GM19023 (cell line): ENCODE measurements at regions not wholly inside any gene's neighbourhood (a gene's known extent, or its start where the extent isn't known, plus 50 kb on each side); places are given as distances from the start of the nearest gene placed in this dataset.
"Not testable (repeated sequence)": the region's sequence is repeated elsewhere in the genome, so short reads cannot be mapped to it uniquely, and the experiment has no call there.

Experiments used
- ATAC-seq: cut with Tn5 transposase; IDR thresholded peaks from one replicate; pipeline ENCODE4 v1.9.1; 2021; ENCODE audit warnings: mild to moderate bottlenecking, moderate library complexity; ENCODE audit not compliant: unreplicated experiment

DNA sequence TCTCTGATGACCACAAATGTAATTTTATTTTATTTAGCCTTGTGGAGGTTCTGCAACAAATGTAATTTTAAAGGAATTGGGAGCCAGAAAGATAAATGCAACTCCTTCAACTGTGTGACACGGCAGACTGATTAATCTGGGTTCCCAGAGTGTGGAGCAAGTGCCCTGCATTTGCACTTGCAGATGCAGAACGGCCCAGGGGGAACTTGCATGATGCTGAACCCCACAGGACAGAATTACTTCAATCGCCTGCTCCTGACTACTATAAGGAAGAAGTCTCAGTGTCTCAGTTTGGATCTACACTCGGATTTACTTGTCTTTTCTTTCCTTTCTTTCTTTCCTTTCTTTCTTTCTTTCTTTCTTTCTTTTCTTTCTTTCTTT, 107.2 kb upstream of the ACBD5 start:
- not testable (repeated sequence) for ATAC-seq

DNA sequence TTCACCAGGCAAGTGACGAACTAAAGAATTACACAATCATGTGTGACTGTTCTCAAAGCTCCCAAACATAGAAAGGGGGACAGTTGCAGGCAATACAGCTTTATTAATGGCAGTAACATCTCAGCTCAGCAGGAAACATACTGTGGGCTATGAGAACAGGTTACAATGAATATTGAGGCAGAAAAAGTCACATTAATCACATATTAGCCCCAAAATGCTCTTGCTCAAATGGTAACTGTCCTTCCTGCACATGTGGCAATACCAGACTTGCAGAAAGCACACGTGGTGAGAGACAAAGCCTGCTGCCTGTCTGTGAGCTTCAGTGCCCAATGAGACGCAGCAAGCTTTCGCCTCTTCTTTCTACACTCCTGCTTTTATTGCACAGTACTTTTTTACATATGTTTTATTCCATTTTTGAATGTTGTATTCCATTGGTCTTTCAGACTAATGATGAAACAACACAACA, 104.9 kb upstream of the ACBD5 start:
- ATAC-seq: peak; percentile 51

DNA sequence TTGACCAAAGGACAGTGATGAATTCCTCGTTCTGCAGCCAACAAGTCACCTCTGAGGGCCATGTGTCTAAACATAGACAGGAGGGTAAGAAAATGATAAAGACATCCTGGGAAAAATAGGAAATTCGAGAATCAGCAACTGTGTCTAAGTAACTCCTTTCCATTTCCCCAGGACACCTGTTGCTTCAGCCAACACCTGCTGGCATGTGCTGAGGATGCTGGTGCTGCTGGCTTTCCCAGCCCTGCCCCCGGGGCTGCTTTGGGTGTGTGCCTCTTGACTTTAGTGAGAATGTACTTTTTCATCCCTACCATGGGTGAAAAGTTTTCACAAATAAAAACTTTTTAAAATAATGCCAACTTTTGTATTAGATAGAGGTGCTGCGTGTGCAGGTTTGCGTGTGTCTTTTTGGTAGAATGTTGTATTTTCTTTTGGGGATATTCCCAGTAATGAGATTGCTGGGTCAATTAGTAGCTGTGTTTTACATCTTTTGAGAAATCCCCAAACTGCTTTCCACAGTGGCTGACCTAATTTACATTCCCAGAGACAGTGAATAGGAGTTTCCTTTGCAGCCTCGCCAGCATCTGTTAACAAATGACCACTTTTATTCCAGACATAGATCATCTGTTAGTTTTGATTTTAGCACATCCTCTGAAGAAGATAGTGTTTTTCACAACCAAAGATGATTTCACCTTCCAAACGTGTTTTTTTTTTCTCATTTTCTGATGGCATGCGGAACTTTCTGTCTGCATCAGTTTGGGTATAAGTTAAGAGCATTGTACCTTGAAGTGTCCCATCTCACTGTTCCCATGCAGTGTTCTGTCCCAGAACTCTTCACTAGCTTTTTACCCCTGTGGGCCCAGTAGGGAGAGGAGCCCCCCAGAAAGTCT, 104.2 kb upstream of the ACBD5 start:
- peak; percentile 53 for ATAC-seq

DNA sequence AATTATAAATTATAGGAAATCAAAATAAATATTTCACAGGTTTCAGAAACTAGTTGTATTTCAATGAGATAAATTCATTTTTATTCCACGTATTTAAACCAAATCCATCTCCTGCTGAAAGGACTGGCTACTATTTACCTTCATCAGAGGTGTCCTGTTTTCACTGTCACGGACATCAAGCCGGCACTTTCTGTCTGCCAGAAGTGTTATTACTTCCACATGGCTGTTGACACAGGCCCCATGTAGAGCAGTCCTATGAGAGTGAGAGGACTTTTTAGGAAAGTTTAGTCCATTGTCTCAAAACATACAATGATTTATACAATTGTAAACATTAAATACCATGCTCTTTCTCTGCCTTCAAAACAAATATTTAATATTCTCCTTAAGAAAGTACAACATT, 100.4 kb upstream of the ACBD5 start:
- ATAC-seq: no peak

DNA sequence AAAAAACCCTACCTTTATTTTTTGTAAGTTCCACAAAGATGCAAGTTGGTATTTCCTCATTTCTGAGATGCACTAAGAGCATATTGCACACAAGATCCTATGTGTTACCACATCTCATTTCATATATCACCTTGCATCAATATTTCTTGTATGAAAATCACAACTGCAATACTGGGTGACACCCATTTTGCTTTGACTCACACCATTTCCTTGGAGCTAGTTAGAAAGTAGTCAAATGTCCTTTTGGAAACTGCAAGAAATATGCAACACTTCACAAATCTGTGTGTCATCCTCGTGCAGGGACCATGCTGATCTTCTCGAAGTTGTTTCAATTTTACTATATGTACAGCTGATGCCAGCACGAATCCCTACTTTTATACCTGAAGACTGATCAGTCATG, 94.6 kb upstream of the ACBD5 start:
- ATAC-seq: not testable (repeated sequence)

DNA sequence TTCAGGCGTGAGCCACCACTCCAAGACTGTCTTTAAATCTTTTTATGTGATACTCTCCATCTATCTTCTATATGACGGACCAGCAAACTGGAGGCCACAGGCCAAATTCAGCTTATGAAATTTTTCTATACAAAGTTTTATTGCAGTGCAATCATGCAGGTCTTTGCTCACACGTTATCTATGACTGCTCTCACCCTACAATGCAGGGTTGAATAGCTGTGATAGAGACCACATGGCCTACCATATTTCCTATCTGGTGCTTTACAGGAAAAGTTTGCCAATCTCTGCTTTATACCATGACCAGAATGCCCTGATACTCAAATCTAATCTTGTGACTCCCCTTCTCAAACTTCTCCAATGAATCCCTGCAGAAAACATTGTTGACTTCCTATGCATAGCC, 89.5 kb upstream of the ACBD5 start:
- no peak for ATAC-seq

DNA sequence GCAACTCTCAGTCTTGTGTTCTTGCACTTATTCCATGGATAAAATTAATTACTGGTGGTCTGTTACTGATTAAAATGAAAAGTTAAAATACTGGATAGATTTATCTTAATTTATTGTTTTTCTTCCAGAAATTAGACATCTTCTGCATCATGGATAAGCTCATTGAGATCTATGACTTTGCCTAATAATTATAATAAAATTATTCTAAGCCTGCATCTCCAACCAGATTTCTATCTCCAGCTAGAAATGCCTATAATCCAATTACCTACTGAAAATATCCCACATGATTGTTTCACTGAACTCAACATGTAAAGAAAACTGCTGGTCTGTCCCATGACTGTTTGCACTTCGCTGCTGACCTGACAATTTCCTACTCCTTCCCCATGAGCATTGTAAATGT, 88.3 kb upstream of the ACBD5 start:
- ATAC-seq: no peak

DNA sequence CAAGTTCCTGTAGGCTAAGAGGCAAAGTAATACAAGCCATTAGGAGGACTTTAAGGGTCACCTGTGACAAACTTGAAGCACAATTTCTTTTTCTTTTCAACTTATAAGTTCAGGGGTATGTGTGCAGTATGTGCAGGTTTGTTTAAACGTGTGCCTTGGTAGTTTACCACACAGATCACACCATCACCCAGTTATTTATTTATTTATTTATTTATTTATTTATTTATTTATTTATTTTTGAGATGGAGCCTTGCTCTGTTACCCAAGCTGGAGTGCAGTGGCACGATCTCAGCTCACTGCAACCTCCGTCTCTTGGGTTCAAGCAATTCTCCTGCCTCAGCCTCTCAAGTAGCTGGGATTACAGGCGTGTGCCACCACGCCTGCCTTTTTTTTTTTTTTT, 86.2 kb upstream of the ACBD5 start:
- not testable (repeated sequence) for ATAC-seq

DNA sequence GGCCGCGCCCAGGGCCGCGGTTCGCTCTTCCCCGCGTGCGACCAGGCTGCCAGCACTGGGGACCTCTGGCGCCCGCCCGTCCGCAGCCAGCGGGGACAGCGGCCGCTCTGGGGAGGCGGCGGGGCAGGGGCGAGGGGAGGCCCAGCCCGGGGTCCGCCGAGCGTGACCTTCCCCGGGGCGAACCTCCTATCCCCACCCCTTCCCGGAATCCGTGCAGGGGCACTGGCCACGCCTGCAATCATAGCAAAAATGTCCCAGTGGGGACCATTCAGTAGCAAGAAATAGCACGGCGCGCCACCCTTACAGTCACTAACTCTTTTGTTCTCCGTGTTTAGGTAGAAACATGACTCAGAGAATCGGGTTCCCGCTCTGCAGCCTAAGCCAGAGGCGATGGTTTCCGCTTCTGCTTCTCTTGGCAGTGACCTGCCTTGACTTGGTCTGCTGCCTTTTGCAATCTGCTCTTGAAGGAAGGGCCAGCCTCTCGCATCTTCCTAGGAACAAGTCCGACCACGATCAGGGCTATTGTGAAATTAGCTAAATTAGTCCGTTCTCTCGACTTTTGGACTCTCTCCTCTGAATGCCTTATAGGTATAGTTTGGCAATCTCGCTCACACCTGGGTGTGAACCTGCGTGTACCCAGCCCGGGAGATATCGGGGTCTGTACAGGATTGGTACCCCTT, 79.3 kb upstream of the ACBD5 start:
- peak; percentile 76 for ATAC-seq

DNA sequence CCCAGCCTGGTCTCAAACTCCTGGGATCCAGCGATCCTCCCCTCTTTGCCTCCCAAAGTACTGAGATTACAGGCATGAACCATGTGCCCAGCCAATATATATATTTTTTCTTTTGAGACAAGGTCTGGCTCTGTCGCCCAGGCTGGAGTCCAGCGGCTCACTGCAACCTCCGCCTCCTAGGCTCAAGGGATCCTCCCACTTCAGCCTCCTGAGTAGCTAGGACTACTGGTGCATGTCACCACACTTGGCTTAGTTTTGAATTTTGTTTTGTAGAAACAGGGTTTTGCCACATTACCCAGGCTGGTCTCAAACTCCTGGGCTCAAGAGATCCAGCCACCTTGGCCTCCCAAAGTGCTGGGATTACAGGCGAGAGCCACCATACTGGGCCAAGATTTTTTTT, 78.5 kb upstream of the ACBD5 start:
- ATAC-seq: not testable (repeated sequence)

DNA sequence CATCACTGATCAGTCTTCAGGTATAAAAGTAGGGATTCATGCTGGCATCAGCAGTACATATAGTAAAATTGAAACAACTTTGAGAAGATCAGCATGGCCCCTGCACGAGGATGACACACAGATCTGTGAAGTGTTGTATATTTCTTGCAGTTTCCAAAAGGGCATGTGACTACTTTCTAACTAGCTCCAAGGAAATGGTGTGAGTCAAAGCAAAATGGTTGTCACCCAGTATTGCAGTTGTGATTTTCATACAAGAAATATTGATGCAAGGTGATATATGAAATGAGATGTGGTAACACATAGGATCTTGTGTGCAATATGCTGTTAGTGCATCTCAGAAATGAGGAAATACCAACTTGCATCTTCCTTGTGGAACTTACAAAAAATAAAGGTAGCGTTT, 74.5 kb upstream of the ACBD5 start:
- not testable (repeated sequence) for ATAC-seq

DNA sequence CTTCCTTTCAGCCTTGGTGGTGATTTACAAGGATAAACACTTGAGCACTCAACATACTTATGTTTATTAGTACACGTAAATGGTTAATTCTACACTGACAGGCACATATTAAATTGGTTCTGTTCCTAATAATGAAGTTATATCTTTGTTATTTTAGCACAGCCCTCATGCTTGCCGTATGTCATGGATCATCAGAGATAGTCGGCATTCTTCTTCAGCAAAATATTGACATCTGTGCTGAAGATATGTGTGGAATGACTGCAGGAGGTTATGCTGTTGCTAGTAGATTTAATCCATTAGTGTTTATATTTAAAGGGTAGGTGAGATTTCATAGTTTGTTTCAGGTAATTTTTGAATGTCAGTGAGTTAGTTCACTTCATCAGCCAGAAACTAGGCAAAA, 73.0 kb upstream of the ACBD5 start:
- ATAC-seq: not testable (repeated sequence)

DNA sequence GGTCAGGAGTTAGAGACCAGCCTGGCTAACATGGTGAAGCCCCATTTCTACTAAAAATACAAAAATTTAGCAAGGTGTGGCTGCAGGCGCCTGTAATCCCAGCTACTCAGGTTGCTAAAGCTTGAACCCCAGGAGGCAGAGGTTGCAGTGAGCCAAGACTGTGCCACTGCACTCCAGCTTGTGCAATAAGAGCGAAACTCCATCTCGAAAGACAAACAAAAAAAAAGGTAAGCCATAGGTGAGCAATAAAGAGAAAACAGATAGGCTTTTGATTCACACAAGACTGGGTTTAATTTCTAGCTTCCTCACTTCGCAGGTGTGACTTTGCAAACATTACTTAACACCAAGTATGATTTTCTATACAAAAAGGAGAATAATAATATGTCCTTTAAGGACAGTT, 72.3 kb upstream of the ACBD5 start:
- no peak for ATAC-seq

DNA sequence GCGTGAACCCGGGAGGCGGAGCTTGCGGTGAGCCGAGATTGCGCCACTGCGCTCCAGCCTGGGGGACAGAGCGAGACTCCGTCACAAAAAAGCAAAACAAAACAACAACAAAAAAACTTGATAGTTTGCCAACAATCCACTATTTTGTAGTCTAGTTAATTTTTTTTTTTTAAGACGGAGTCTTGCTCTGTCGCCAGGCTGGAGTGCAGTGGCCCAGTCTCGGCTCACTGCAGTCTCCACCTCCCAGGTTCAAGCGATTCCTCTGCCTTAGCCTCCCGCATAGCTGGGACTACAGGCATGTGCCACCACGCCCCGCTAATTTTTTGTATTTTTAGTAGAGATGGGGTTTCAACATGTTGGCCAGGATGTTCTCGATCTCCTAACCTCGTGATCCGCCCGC, 71.2 kb upstream of the ACBD5 start:
- not testable (repeated sequence) for ATAC-seq

DNA sequence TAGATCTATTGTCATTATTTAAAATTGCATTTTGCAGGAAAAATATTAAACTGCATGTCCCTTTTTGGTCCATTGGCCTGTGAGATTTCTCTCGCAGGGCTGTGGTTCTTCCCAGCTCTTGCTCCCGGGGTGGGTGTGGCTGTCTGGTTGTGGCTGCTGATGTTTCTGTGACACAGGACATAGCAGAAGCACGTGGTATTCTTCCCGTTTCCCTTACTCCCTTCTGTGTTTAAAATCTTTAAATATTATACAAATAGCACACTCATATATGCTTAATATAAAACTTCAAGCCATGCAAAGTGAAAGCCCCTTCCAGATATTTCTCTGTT, 57.9 kb upstream of the ACBD5 start:
- ATAC-seq: not testable (repeated sequence)

DNA sequence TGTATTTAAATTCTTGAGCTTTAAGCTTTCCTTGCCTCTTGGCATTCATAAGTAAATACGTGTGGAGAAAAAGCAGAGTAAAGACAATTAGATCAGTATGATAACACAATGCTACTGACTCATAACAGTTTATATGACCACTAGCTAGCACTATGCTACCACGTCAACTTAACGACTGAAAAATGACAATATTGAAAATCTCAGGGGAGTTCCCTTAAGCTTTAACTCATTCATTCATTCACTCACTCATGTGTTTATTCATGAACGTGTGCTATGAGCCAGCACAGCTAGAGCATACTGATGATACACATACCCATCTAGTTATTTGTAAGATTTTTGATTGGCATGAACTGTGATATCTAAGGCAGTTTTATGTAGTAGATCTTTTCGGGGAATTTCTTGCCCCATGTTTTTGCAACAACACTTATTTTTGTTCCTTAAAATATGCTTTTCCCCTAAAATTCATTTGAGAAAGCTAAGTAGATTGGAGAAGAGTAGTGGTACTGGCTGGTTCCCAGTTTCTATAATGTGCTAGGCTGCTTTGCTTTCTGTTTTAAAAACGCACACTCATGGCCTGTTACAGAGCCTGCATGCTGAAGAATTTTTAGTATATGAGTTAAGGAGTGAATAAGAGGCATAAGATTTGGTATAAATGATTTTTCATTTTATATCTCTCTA, 57.4 kb upstream of the ACBD5 start:
- no peak for ATAC-seq

DNA sequence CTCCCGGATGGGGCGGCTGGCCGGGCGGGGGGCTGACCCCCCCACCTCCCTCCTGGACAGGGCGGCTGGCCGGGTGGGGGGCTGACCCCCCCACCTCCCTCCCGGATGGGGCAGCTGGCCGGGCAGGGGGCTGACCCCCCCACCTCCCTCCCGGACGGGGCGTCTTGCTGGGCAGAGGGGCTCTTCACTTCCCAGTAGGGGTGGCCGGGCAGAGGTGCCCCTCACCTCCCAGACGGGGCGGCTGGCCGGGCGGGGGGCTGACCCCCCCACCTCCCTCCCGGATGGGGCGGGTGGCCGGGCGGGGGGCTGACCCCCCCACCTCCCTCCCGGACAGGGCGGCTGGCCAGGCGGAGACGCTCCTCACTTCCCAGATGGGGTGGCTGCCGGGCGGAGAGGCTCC, 55.7 kb upstream of the ACBD5 start:
- ATAC-seq: not testable (repeated sequence)

DNA sequence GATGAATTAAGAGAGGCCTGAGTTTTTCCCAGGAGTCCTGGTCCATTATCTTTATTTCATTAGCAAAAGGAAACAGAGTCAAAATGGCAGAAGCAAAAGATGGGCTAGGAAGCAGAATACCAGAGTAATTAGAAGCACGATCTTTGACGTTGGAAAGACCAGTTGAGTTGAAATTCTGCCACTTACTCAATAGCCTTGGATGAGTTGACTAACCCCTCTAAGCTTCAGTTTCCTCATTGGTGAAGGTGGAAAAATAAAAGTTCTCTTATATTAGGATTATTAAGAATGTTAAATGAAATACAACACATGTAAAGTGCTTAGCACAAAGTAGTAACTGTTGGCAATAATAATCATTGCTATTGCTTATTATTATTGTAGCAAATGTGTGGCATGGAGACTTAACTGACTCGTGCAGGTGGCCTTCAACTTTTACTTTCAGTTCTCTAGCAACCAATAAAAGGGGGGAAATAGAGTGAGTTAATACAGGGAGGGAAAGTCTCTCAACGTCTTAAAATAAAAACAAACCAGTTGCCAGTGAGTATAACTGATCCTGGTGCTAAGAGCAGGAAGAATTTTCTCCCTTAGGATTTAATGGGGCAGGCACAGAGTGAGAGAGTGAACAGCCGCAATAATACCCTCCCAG, 50.8 kb upstream of the ACBD5 start:
- peak; percentile 67 for ATAC-seq
